ENCODE measurements at regions not wholly inside any gene's neighbourhood (a gene's known extent, or its start where the extent isn't known, plus 50 kb on each side); places are given as distances from the start of the nearest gene placed in this dataset.

DNA sequence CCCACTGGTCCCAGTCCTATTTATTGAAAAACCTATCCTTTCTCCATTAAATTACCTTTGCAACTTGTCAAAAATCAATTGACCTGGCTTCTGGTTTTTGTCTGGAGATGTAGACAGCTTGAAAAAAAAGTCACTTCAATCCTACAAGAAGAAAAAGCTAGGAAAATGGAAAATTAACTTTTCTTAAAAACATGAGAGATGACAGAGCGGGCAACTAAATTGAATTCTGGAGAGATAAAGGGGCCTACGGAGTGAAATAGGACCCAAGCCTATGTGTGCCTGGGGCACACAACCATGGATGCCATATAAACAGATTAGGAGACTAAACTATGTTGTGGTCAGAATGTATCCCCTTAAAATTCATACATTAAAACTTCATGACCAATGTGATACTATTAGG, 363.3 kb upstream of the SLCO3A1 start:
- Histone ChIP-seq H3K4me2 (ENCODE audit: insufficient read depth, low read length) (no peak overlapping the region), H3K36me3 (ENCODE audit: insufficient read depth, low read length) (no peaks in the 10 kb centered on the region), H3K4me3 (ENCODE audit: insufficient read depth, low read length) (no peak overlapping the region), H3K27me3 (ENCODE audit: insufficient read depth, low read length) (no peaks in the 10 kb centered on the region), H3K4me1 (ENCODE audit: insufficient read depth, low read length) (peaks cover 3% of the 10 kb centered on the region), H4K20me1 (ENCODE audit: insufficient read depth, low read length) (no peaks in the 10 kb centered on the region), H2AFZ (ENCODE audit: low read length) (no peak overlapping the region), H3K9me3 (ENCODE audit: low read depth, low read length) (no peaks in the 10 kb centered on the region), H3K27ac (ENCODE audit: low read depth, low read length) (no peak overlapping the region), H3K79me2 (ENCODE audit: insufficient read depth, low read length) (no peaks in the 10 kb centered on the region)
- TF ChIP-seq, protein P1, sequence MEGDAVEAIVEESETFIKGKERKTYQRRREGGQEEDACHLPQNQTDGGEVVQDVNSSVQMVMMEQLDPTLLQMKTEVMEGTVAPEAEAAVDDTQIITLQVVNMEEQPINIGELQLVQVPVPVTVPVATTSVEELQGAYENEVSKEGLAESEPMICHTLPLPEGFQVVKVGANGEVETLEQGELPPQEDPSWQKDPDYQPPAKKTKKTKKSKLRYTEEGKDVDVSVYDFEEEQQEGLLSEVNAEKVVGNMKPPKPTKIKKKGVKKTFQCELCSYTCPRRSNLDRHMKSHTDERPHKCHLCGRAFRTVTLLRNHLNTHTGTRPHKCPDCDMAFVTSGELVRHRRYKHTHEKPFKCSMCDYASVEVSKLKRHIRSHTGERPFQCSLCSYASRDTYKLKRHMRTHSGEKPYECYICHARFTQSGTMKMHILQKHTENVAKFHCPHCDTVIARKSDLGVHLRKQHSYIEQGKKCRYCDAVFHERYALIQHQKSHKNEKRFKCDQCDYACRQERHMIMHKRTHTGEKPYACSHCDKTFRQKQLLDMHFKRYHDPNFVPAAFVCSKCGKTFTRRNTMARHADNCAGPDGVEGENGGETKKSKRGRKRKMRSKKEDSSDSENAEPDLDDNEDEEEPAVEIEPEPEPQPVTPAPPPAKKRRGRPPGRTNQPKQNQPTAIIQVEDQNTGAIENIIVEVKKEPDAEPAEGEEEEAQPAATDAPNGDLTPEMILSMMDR (IDR thresholded peaks at IDR 0.05; ENCODE audit: extremely low read depth, low read depth, low read length) = no peak
- no peak for DNase-seq (ENCODE audit: insufficient read length, low spot score, missing footprints)

DNA sequence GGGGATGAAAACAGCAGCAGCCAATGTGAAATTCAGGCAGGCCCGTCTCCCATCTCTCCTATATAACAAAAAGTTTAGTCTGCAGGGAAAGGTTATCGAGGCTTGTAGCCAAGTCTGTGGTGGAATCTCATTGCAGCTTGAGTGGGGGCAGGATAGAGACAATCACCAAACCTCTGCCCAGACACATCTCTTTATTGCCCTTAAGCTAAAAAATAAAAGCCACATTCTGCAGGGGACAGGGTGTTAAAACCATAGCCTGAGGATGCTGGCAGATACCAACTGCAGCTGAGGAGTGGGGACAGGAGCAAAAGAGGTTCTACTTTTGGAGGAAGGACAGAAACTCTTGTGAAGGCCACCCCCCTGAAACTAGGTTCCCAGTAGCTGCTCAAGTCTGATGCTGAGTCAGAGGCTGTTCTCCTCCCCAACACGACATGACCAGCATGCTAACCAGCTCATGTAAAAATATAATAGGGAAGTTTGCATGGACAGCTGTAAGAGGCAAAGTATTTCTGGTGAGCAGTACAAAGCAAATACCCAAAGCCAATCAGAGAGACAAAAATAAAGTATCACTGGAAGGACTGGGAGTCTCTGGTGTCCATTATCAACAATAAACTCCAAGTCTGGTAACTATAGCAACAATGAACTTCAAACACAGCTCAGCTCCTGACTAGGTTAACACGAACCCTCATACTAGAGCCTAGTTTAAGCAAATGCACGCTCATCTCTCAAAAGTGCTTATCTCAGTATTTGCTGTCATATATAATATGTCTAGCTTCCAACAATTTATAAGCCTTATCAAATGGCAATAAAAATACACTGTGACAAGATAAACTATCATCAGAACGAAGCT, 362.2 kb upstream of the SLCO3A1 start:
- no peak overlapping the region for H3K4me3 ChIP-seq (ENCODE audit: insufficient read depth, low read length)
- no peaks in the 10 kb centered on the region for H3K27me3 ChIP-seq (ENCODE audit: insufficient read depth, low read length)
- no peak overlapping the region for H3K4me2 ChIP-seq (ENCODE audit: insufficient read depth, low read length)
- no peaks in the 10 kb centered on the region for H3K36me3 ChIP-seq (ENCODE audit: insufficient read depth, low read length)
- H3K27ac ChIP-seq (ENCODE audit: low read depth, low read length) = no peak overlapping the region
- H3K79me2 ChIP-seq (ENCODE audit: insufficient read depth, low read length) = no peaks in the 10 kb centered on the region
- no peaks in the 10 kb centered on the region for H3K9me3 ChIP-seq (ENCODE audit: low read depth, low read length)
- H2AFZ ChIP-seq (ENCODE audit: low read length) = peak overlapping the region; percentile 14
- no peak for DNase-seq (ENCODE audit: insufficient read length, low spot score, missing footprints)
- no peaks in the 10 kb centered on the region for H4K20me1 ChIP-seq (ENCODE audit: insufficient read depth, low read length)
- TF ChIP-seq, protein P1 (IDR thresholded peaks at IDR 0.05; ENCODE audit: extremely low read depth, low read depth, low read length) = no peak
- H3K4me1 ChIP-seq (ENCODE audit: insufficient read depth, low read length) = peaks cover 3% of the 10 kb centered on the region

DNA sequence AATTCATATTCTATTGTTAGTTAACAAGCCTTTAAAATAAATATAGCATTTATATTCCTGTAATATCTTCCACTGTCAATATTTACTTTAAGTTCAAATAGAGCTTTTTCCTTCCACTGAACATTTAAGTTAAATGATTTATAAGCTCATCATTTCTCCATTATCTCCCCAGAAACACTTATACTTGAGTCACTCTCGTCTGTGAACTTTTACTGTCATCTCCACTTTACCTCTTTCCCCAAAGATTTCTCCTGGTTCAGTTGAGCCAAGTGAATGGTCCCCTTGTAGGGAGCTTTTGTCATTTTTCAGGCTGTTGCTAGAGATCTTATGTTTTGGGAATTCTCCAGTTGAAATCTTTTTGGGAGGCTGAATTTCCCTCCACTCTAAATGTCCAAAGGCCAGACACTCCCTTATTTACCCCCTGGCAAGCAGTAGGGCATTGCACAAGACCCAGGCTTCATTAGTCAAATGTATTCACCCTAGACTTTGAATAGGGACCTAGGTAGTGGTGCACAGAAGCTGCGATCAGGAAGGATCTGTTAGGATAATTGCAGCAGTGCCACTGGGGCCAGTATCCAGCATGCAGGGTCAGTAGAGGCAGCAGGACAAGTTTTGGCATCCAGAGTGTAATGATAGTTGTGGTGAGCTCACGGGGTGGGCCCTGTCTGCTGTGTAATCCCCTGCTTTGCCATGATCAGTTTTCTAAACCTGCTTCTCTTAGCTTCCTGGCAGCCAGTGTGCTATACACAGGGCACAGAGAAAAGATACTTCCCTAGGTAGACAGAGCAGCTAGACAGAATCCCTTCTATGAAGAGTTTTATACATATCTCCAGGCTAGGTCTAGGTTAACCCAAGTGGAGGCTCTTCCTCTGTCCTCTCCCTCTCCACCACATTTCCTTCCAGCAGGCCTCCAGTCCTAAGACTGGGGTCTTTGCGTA, 356.5 kb upstream of the SLCO3A1 start:
- H4K20me1 ChIP-seq (ENCODE audit: insufficient read depth, low read length) = no peaks in the 10 kb centered on the region
- TF ChIP-seq, protein P1 (IDR thresholded peaks at IDR 0.05; ENCODE audit: extremely low read depth, low read depth, low read length) = no peak
- no peaks in the 10 kb centered on the region for H3K4me1 ChIP-seq (ENCODE audit: insufficient read depth, low read length)
- H3K9me3 ChIP-seq (ENCODE audit: low read depth, low read length) = no peaks in the 10 kb centered on the region
- H3K27ac ChIP-seq (ENCODE audit: low read depth, low read length) = no peak overlapping the region
- H3K4me2 ChIP-seq (ENCODE audit: insufficient read depth, low read length) = no peak overlapping the region
- no peak overlapping the region for H3K4me3 ChIP-seq (ENCODE audit: insufficient read depth, low read length)
- no peak overlapping the region for H2AFZ ChIP-seq (ENCODE audit: low read length)
- H3K27me3 ChIP-seq (ENCODE audit: insufficient read depth, low read length) = no peaks in the 10 kb centered on the region
- no peaks in the 10 kb centered on the region for H3K36me3 ChIP-seq (ENCODE audit: insufficient read depth, low read length)
- no peak for DNase-seq (ENCODE audit: insufficient read length, low spot score, missing footprints)
- H3K79me2 ChIP-seq (ENCODE audit: insufficient read depth, low read length) = no peaks in the 10 kb centered on the region
